K562 (cell line): ENCODE measurements at regions not wholly inside any gene's neighbourhood (a gene's known extent, or its start where the extent isn't known, plus 50 kb on each side); places are given as distances from the start of the nearest gene placed in this dataset.

Experiments used
- ATAC-seq: fragments of 200-7000 bp; cut with Tn5 transposase; 3 replicates; pipeline ENCODE4 v1.9.1; 2020; ENCODE audit warnings: moderate library complexity
- BruUV-seq: library from RNA; stranded (reverse); fragments of 400-500 nt; replicated peaks from 2 replicates; lab custom pipeline; 2021; lab: Mats Ljungman, UMichigan
- CTCF ChIA-PET: fragments of 300-600 bp; formaldehyde crosslinking; extraction: SDS; loops from one replicate; lab custom pipeline; 2021; ENCODE audit warnings: low intra/inter-chr PET ratio; lab: Yijun Ruan, JAX
- POLR2A ChIA-PET: fragments of 300-600, 350-650 bp; sonication (Branson Sonifier 250); formaldehyde crosslinking; extraction: SDS; loops from one replicate; lab custom pipeline; 2021; ENCODE audit warnings: antibody characterized with exemption, inconsistent platforms; lab: Yijun Ruan, JAX
- DNase-seq, 4 experiments: peaks; one replicate each; pipeline versions ENCODE4 v3.0.0 to v3.0.0-alpha.2; 2011 to 2018; ENCODE audit warnings: low spot score in 3 of 4, mixed read lengths in 3 of 4; ENCODE audit errors: extremely low read depth in 1 of 4
- FAIRE-seq: peaks from 2 replicates; lab custom pipeline; 2011; peaks lifted over from hg19 to GRCh38; lab: Jason Lieb, UNC
- H2AFZ ChIP-seq: 2 replicates; pipeline ENCODE4 v1.6.0; 2011; ENCODE audit warnings: low read depth, low read length, control low read depth, inconsistent platforms
- H3K27ac ChIP-seq: fragments of 200-600 bp; 3 replicates; pipeline ENCODE4 v1.8.0; 2011; ENCODE audit warnings: low read depth, mild to moderate bottlenecking, control low read depth, inconsistent platforms, low read length, moderate library complexity, mixed read lengths; ENCODE audit errors: extremely low read depth
- H3K27me3 ChIP-seq, 2 experiments: fragments of 300-600 bp in 1 of 2; 2 replicates in 1 of 2; 3 replicates in 1 of 2; pipeline versions ENCODE4 v1.6.0 to v1.8.0; 2011; ENCODE audit warnings: inconsistent platforms in 2 of 2, low read length in 2 of 2, mild to moderate bottlenecking in 1 of 2, mixed read lengths in 1 of 2, moderate library complexity in 1 of 2; ENCODE audit not compliant: control insufficient read depth in 2 of 2, insufficient read depth in 2 of 2
- H3K36me3 ChIP-seq: fragments of 300-600 bp; 3 replicates; pipeline ENCODE4 v1.8.0; 2011; ENCODE audit warnings: mild to moderate bottlenecking, low read length, inconsistent platforms; ENCODE audit not compliant: control insufficient read depth, insufficient read depth
- H3K4me1 ChIP-seq, 2 experiments: fragments of 200-600 bp in 1 of 2; replicated peaks in 1 of 2; 2 replicates in 1 of 2; 3 replicates in 1 of 2; pipeline versions ENCODE4 v1.5.1 to v1.8.0; 2011; ENCODE audit warnings: inconsistent platforms in 2 of 2, low read length in 2 of 2, mild to moderate bottlenecking in 1 of 2, mixed read lengths in 1 of 2, moderate library complexity in 1 of 2; ENCODE audit not compliant: control insufficient read depth in 2 of 2, insufficient read depth in 2 of 2
- H3K4me2 ChIP-seq: 2 replicates; pipeline ENCODE4 v1.6.1; 2011; ENCODE audit warnings: low read length, control low read depth, inconsistent platforms, mixed read lengths; ENCODE audit not compliant: insufficient read depth
- H3K4me3 ChIP-seq: fragments of 200-600 bp; sonication (generic), shearing (Covaris generic); 2 replicates; pipeline ENCODE4 v1.5.1; 2016; ENCODE audit warnings: control low read depth, inconsistent platforms
- H3K79me2 ChIP-seq: fragments of 200-600 bp; 3 replicates; pipeline ENCODE4 v1.8.0; 2011; ENCODE audit warnings: low read length, inconsistent platforms; ENCODE audit not compliant: control insufficient read depth, insufficient read depth
- H3K9ac ChIP-seq, 2 experiments: 2 replicates each; pipeline versions ENCODE4 v1.6.0 to v1.6.1; 2011; ENCODE audit warnings: low read depth in 2 of 2, low read length in 2 of 2, control low read depth in 1 of 2, inconsistent platforms in 1 of 2, mild to moderate bottlenecking in 1 of 2, mixed read lengths in 1 of 2; ENCODE audit not compliant: insufficient read depth in 1 of 2
- H3K9me1 ChIP-seq: one replicate; pipeline ENCODE4 v1.6.0; 2011; ENCODE audit warnings: inconsistent platforms, mild to moderate bottlenecking, low read length, moderate library complexity; ENCODE audit not compliant: control insufficient read depth, insufficient read depth
- H3K9me3 ChIP-seq: replicated peaks from 2 replicates; pipeline ENCODE4 v1.5.1; 2011; ENCODE audit warnings: low read depth, low read length, inconsistent platforms; ENCODE audit not compliant: control insufficient read depth, insufficient read depth
- H4K20me1 ChIP-seq: replicated peaks from 2 replicates; pipeline ENCODE4 v1.6.1; 2011; ENCODE audit warnings: low read length, inconsistent platforms, mixed read lengths; ENCODE audit not compliant: control insufficient read depth, insufficient read depth
- CBX8 ChIP-seq: fragments of 200-600 bp; sonication (generic); IDR thresholded peaks from 2 replicates; pipeline ENCODE4 v1.6.1; 2012; ENCODE audit warnings: borderline replicate concordance, mixed run types, low read depth, mild to moderate bottlenecking, moderate library complexity, mixed read lengths, low read length, control low read depth, inconsistent platforms; ENCODE audit not compliant: poor library complexity, severe bottlenecking; ENCODE audit errors: extremely low read depth
- E2F1 ChIP-seq: sonication (generic); formaldehyde crosslinking; IDR thresholded peaks from 2 replicates; pipeline ENCODE4 v1.8.1; 2023; ENCODE audit warnings: mild to moderate bottlenecking, missing genetic modification reagents, moderate library complexity
- EP400 ChIP-seq: fragments of 450-650 bp; IDR thresholded peaks from 2 replicates; pipeline ENCODE4 v1.6.1; 2017; ENCODE audit warnings: antibody characterized with exemption, mild to moderate bottlenecking, moderate library complexity
- FOXA3 ChIP-seq, 2 experiments: fragments of 450-650 bp in 1 of 2; sonication (generic) in 1 of 2; formaldehyde crosslinking; IDR thresholded peaks in 1 of 2; conservative IDR thresholded peaks in 1 of 2; 2 replicates each; pipeline versions ENCODE4 v1.4.0 to v1.8.0; 2020 to 2022; ENCODE audit warnings: mild to moderate bottlenecking in 2 of 2, missing genetic modification reagents in 1 of 2
- POLR2A ChIP-seq: fragments of 450-650 bp; conservative IDR thresholded peaks from 2 replicates; pipeline ENCODE4 v1.6.1; 2016
- SRSF9 ChIP-seq: fragments of 200-400 bp; formaldehyde crosslinking; IDR thresholded peaks from 2 replicates; pipeline ENCODE4 v1.6.1; 2017; ENCODE audit warnings: low read depth, low read length, borderline replicate concordance
- TCF7 ChIP-seq: sonication (generic); IDR thresholded peaks from 2 replicates; pipeline ENCODE4 v1.6.1; 2016; ENCODE audit warnings: antibody characterized with exemption, borderline replicate concordance
- ZNF174 ChIP-seq: fragments of 250-450 bp; sonication (Bioruptor Pico); IDR thresholded peaks from 2 replicates; pipeline ENCODE4 v1.4.0; 2020; ENCODE audit warnings: mild to moderate bottlenecking
- ZNF3 ChIP-seq: fragments of 250-450 bp; sonication (Bioruptor Pico); IDR thresholded peaks from 2 replicates; pipeline ENCODE4 v1.5.0; 2021; ENCODE audit warnings: mild to moderate bottlenecking, moderate library complexity
- ZNF318 ChIP-seq, 2 experiments: fragments of 450-650 bp; IDR thresholded peaks; 2 replicates each; pipeline ENCODE4 v1.6.1; 2016; ENCODE audit warnings: mild to moderate bottlenecking in 2 of 2, borderline replicate concordance in 1 of 2, low read depth in 1 of 2, moderate library complexity in 1 of 2
- ZNF695 ChIP-seq: fragments of 450-650 bp; formaldehyde crosslinking; IDR thresholded peaks from 2 replicates; pipeline ENCODE4 v1.4.0; 2020; ENCODE audit warnings: mild to moderate bottlenecking, moderate library complexity
- WGBS: fragments of 100-300 bp; shearing (Covaris generic); methylation state at CpG from one replicate; pipeline ENCODE4 v1.1.6; 2016; ENCODE audit warnings: low coverage, mixed read lengths; ENCODE audit not compliant: insufficient coverage; ENCODE audit errors: missing lambda C conversion rate; 5-methylcytosine and 5-hydroxymethylcytosine counted together
- in situ Hi-C: fragments of 300-500 bp; cut with MboI; formaldehyde crosslinking; loops from 4 replicates; pipeline ENCODE4 v1.15.0; 2018; ENCODE audit warnings: inconsistent platforms, mixed read lengths
- intact Hi-C: fragments of 100-400 bp; cut with micrococcal nuclease; formaldehyde crosslinking; loops from 2 replicates; pipeline ENCODE4 v1.14.2; 2022
- TF ChIP-seq, protein P1 (sequence below): sonication (generic); formaldehyde crosslinking; IDR thresholded peaks from 2 replicates; pipeline ENCODE4 v1.8.0; 2023; ENCODE audit warnings: mild to moderate bottlenecking, missing genetic modification reagents

GRCh38 chr14:106642090-106642489 is 1115.7 kb downstream of the TMEM121 start:
- Histone ChIP-seq H3K27me3 (no peaks in the 10 kb centered on the region), H3K36me3 (no peaks in the 10 kb centered on the region), H3K9me3 (no peaks in the 10 kb centered on the region), H4K20me1 (no peaks in the 10 kb centered on the region), H3K9me1 (no peaks in the 10 kb centered on the region), H3K4me2 (no peak overlapping the region), H2AFZ (no peak overlapping the region), H3K27ac (no peak overlapping the region), H3K79me2 (no peaks in the 10 kb centered on the region), H3K9ac (no peak overlapping the region), H3K4me1 (no peaks in the 10 kb centered on the region), H3K4me3 (no peak overlapping the region)
- DNase-seq (no peak), ATAC-seq (no peak), FAIRE-seq (no peak)
- BruUV-seq = no TSS peak
- POLR2A ChIA-PET = no interaction called here
- in situ Hi-C loops = no loop called here
- WGBS = 0% methylated on average over 6 of the region's 7 CpGs
- intact Hi-C loops = no loop called here
- CTCF ChIA-PET = no interaction called here
- TF ChIP-seq TCF7 = no peak
- TF ChIP-seq ZNF695 (CRISPR knock-in tag) = no peak
- TF ChIP-seq, protein P1, sequence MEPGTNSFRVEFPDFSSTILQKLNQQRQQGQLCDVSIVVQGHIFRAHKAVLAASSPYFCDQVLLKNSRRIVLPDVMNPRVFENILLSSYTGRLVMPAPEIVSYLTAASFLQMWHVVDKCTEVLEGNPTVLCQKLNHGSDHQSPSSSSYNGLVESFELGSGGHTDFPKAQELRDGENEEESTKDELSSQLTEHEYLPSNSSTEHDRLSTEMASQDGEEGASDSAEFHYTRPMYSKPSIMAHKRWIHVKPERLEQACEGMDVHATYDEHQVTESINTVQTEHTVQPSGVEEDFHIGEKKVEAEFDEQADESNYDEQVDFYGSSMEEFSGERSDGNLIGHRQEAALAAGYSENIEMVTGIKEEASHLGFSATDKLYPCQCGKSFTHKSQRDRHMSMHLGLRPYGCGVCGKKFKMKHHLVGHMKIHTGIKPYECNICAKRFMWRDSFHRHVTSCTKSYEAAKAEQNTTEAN (CRISPR knock-in tag) = no peak
- TF ChIP-seq E2F1 (CRISPR knock-in tag) = no peak
- TF ChIP-seq ZNF318 (IDR thresholded peaks at IDR 0.05; ENCODE audit: borderline replicate concordance in 1 of 2, low read depth in 1 of 2) = no peak
- TF ChIP-seq FOXA3 (CRISPR knock-in tag; conservative IDR thresholded peaks at IDR 0.05 in 1 of 2, IDR thresholded peaks at IDR 0.05 in 1 of 2) = no peak
- TF ChIP-seq POLR2A = no peak
- TF ChIP-seq ZNF174 (CRISPR knock-in tag) = no peak
- TF ChIP-seq ZNF3 (CRISPR knock-in tag) = no peak
- TF ChIP-seq EP400 = no peak
- no peak for TF ChIP-seq SRSF9
- TF ChIP-seq CBX8 = no peak
